Smooth muscle cell (in vitro differentiated cells): ENCODE measurements at regions not wholly inside any gene's neighbourhood (a gene's known extent, or its start where the extent isn't known, plus 50 kb on each side); places are given as distances from the start of the nearest gene placed in this dataset.
"Not testable (repeated sequence)": the region's sequence is repeated elsewhere in the genome, so short reads cannot be mapped to it uniquely, and the experiment has no call there.

ENCODE experiments used
- DNase-seq: peaks from one replicate; lab custom pipeline; 2025; ENCODE audit not compliant: unreplicated experiment; lab: John Stamatoyannopoulos, UW
- H2AFZ ChIP-seq: fragments of 200-600 bp; sonication (generic); 2 replicates; pipeline ENCODE4 v1.6.0; 2016; ENCODE audit warnings: antibody characterized with exemption, low read depth, mild to moderate bottlenecking
- H3F3A ChIP-seq: fragments of 200-600 bp; sonication (generic); 2 replicates; pipeline ENCODE4 v1.6.0; 2017; ENCODE audit warnings: antibody characterized with exemption, low read depth
- H3K27ac ChIP-seq: fragments of 200-600 bp; sonication (generic); 2 replicates; pipeline ENCODE4 v1.5.1; 2016; ENCODE audit warnings: low read depth, mild to moderate bottlenecking
- H3K27me3 ChIP-seq: fragments of 200-600 bp; sonication (generic); 2 replicates; pipeline ENCODE4 v1.6.1; 2016; ENCODE audit warnings: low read depth, mild to moderate bottlenecking
- H3K36me3 ChIP-seq: fragments of 200-600 bp; sonication (generic); 2 replicates; pipeline ENCODE4 v1.5.1; 2016; ENCODE audit warnings: low read depth
- H3K4me1 ChIP-seq: fragments of 200-600 bp; sonication (generic); 2 replicates; pipeline ENCODE4 v1.5.1; 2016; ENCODE audit warnings: low read depth
- H3K4me2 ChIP-seq: fragments of 200-600 bp; sonication (generic); 2 replicates; pipeline ENCODE4 v1.6.0; 2016; ENCODE audit warnings: mild to moderate bottlenecking
- H3K4me3 ChIP-seq: fragments of 200-600 bp; sonication (generic); 2 replicates; pipeline ENCODE4 v1.5.1; 2016; ENCODE audit warnings: mild to moderate bottlenecking
- H3K79me2 ChIP-seq: fragments of 200-600 bp; sonication (generic); 2 replicates; pipeline ENCODE4 v1.6.0; 2016; ENCODE audit warnings: low read depth, mild to moderate bottlenecking
- H3K9ac ChIP-seq: fragments of 200-600 bp; sonication (generic); 2 replicates; pipeline ENCODE4 v1.6.0; 2016; ENCODE audit warnings: low read depth
- H3K9me3 ChIP-seq: fragments of 200-600 bp; sonication (generic); replicated peaks from 2 replicates; pipeline ENCODE4 v1.5.1; 2016; ENCODE audit warnings: low read depth
- H4K20me1 ChIP-seq: fragments of 200-600 bp; sonication (generic); 2 replicates; pipeline ENCODE4 v1.6.0; 2016; ENCODE audit warnings: low read depth
- CTCF ChIP-seq: fragments of 200-600 bp; sonication (generic); IDR thresholded peaks from 2 replicates; pipeline ENCODE4 v1.5.1; 2017; ENCODE audit warnings: borderline replicate concordance, mild to moderate bottlenecking, antibody characterized with exemption; ENCODE audit not compliant: insufficient read depth, poor library complexity, severe bottlenecking
- WGBS: methylation state at CpG from one replicate; pipeline ENCODE4 v1.1.7; 2016; ENCODE audit warnings: low lambda C conversion rate; 5-methylcytosine and 5-hydroxymethylcytosine counted together

- no peaks in the 10 kb centered on the region for H3K27me3 ChIP-seq
- H3K79me2 ChIP-seq: no peaks in the 10 kb centered on the region
- no peak for DNase-seq
- no peak overlapping the region for H2AFZ ChIP-seq
- H3F3A ChIP-seq: no peaks in the 10 kb centered on the region
- H3K36me3 ChIP-seq: no peaks in the 10 kb centered on the region
- WGBS: 22% methylated on average over 1 of the region's 1 CpG
- TF ChIP-seq CTCF: no peak
- no peaks in the 10 kb centered on the region for H3K9me3 ChIP-seq
- no peaks in the 10 kb centered on the region for H3K4me1 ChIP-seq
- H3K27ac ChIP-seq: no peak overlapping the region
- H3K4me2 ChIP-seq: no peak overlapping the region
- no peak overlapping the region for H3K4me3 ChIP-seq
- H4K20me1 ChIP-seq: no peaks in the 10 kb centered on the region
- no peak overlapping the region for H3K9ac ChIP-seq
These were observed 55.0 kb downstream of the OXSM start for GRCh38 chr3:25844891-25845290.

GRCh38 chr3:25846282-25846681 lies 56.4 kb downstream of the OXSM start:
- Histone ChIP-seq H2AFZ (no peak overlapping the region), H3K36me3 (no peaks in the 10 kb centered on the region), H3F3A (no peaks in the 10 kb centered on the region), H3K4me1 (no peaks in the 10 kb centered on the region), H3K27me3 (no peaks in the 10 kb centered on the region), H3K79me2 (no peaks in the 10 kb centered on the region), H3K9ac (no peak overlapping the region), H3K4me3 (no peak overlapping the region), H4K20me1 (no peaks in the 10 kb centered on the region), H3K4me2 (no peak overlapping the region), H3K9me3 (no peaks in the 10 kb centered on the region), H3K27ac (no peak overlapping the region)
- WGBS: 90% methylated on average over 1 of the region's 1 CpG
- no peak for TF ChIP-seq CTCF
- DNase-seq: no peak

GRCh38 chr3:25849091-25849490 lies 59.2 kb downstream of the OXSM start:
- no peak overlapping the region for H3K4me2 ChIP-seq
- H3F3A ChIP-seq: no peaks in the 10 kb centered on the region
- 94% methylated on average over 6 of the region's 6 CpGs for WGBS
- no peaks in the 10 kb centered on the region for H4K20me1 ChIP-seq
- DNase-seq: no peak
- TF ChIP-seq CTCF: no peak
- no peak overlapping the region for H2AFZ ChIP-seq
- no peak overlapping the region for H3K4me3 ChIP-seq
- H3K36me3 ChIP-seq: no peaks in the 10 kb centered on the region
- H3K9ac ChIP-seq: no peak overlapping the region
- no peaks in the 10 kb centered on the region for H3K79me2 ChIP-seq
- no peaks in the 10 kb centered on the region for H3K27me3 ChIP-seq
- no peaks in the 10 kb centered on the region for H3K9me3 ChIP-seq
- H3K4me1 ChIP-seq: no peaks in the 10 kb centered on the region
- no peak overlapping the region for H3K27ac ChIP-seq

GRCh38 chr3:25849641-25850385 lies 59.9 kb downstream of the OXSM start:
- H3K79me2 ChIP-seq: no peaks in the 10 kb centered on the region
- H3F3A ChIP-seq: peaks cover under 1% of the 10 kb centered on the region
- TF ChIP-seq CTCF: no peak
- 92% methylated on average over 7 of the region's 7 CpGs for WGBS
- no peak overlapping the region for H3K9ac ChIP-seq
- H3K36me3 ChIP-seq: no peaks in the 10 kb centered on the region
- H3K27ac ChIP-seq: no peak overlapping the region
- H4K20me1 ChIP-seq: no peaks in the 10 kb centered on the region
- no peak overlapping the region for H3K4me3 ChIP-seq
- H3K9me3 ChIP-seq: no peaks in the 10 kb centered on the region
- no peaks in the 10 kb centered on the region for H3K4me1 ChIP-seq
- no peaks in the 10 kb centered on the region for H3K27me3 ChIP-seq
- H2AFZ ChIP-seq: peak overlapping the region; percentile 42
- H3K4me2 ChIP-seq: no peak overlapping the region
- DNase-seq: no peak

GRCh38 chr3:25851693-25852259 lies 61.9 kb downstream of the OXSM start:
- H2AFZ ChIP-seq, H3K79me2 ChIP-seq, H3K4me2 ChIP-seq, H3F3A ChIP-seq, H3K36me3 ChIP-seq, H3K27me3 ChIP-seq, H3K4me1 ChIP-seq, H4K20me1 ChIP-seq, DNase-seq, H3K27ac ChIP-seq, H3K9me3 ChIP-seq, H3K9ac ChIP-seq, H3K4me3 ChIP-seq: not testable (repeated sequence)
- 96% methylated on average over 19 of the region's 21 CpGs for WGBS
